Coronary artery (tissue), 2 donors: ENCODE measurements at regions not wholly inside any gene's neighbourhood (a gene's known extent, or its start where the extent isn't known, plus 50 kb on each side); places are given as distances from the start of the nearest gene placed in this dataset.

Experiments
- DNase-seq: peaks from one replicate; pipeline ENCODE4 v3.0.0-alpha.2; 2017; ENCODE audit warnings: low spot score
- H3K27ac ChIP-seq, 2 donors: fragments of 200-600 bp; sonication (generic); one replicate each; pipeline ENCODE4 v1.5.1; 2016 to 2019
- H3K4me3 ChIP-seq: fragments of 200-600 bp; sonication (generic); 2 replicates; pipeline ENCODE4 v1.5.1; 2016; ENCODE audit warnings: mild to moderate bottlenecking, moderate library complexity
- TF ChIP-seq, protein P1 (sequence below): fragments of 200-600 bp; sonication (generic); IDR thresholded peaks from one replicate; pipeline ENCODE4 v1.5.1; 2019; ENCODE audit warnings: antibody characterized with exemption

GRCh38 chr2:17309741-17310339, 208.4 kb downstream of the RAD51AP2 start:
- TF ChIP-seq, protein P1, sequence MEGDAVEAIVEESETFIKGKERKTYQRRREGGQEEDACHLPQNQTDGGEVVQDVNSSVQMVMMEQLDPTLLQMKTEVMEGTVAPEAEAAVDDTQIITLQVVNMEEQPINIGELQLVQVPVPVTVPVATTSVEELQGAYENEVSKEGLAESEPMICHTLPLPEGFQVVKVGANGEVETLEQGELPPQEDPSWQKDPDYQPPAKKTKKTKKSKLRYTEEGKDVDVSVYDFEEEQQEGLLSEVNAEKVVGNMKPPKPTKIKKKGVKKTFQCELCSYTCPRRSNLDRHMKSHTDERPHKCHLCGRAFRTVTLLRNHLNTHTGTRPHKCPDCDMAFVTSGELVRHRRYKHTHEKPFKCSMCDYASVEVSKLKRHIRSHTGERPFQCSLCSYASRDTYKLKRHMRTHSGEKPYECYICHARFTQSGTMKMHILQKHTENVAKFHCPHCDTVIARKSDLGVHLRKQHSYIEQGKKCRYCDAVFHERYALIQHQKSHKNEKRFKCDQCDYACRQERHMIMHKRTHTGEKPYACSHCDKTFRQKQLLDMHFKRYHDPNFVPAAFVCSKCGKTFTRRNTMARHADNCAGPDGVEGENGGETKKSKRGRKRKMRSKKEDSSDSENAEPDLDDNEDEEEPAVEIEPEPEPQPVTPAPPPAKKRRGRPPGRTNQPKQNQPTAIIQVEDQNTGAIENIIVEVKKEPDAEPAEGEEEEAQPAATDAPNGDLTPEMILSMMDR, result no peak
- H3K4me3 ChIP-seq, result no peak overlapping the region
- DNase-seq, result no peak
- H3K27ac ChIP-seq, result no peak overlapping the region

DNA sequence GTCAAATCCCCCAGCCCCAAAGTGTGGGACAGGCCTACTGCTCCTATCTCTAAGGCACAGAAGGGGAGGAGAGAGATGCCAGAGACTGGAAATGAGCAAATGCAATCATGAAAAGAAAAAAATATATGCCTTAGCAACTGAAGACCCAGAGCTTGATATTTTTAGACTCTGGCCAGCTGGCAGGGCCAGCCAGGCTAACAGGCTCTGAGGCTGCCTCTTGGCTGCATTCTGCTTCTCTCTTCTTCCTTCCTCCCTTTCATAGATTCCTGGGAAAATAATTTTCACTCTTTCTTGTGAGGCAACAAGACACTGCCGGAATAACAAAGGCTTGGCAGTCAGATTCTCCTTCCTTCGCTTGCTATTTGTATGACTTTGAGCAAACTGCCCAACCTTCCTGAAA, 209.1 kb downstream of the RAD51AP2 start:
- Histone ChIP-seq H3K27ac (no peak overlapping the region), H3K4me3 (no peak overlapping the region)
- TF ChIP-seq, protein P1, result no peak
- DNase-seq, result no peak

DNA sequence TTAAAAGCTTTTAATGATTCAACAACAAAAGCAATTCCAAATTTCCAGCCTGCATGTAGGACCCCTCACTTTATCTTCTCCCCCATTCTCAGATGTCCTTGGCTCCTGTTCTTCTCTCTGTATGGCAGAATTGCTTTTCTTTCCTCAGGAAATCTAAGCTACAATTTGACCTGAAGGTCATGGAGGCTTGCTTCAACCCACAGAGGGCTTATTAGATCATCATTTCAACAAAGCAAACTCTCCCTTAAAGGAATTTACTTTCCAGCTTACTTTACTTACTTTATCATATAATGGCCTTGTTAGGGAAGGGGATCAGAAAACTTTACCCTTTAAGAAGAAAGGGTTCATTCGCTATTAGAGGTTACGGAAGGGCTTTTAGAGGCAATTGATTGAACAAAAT, 211.5 kb downstream of the RAD51AP2 start:
- Histone ChIP-seq H3K4me3 (no peak overlapping the region), H3K27ac (no peak overlapping the region)
- no peak for DNase-seq
- TF ChIP-seq, protein P1, result no peak

DNA sequence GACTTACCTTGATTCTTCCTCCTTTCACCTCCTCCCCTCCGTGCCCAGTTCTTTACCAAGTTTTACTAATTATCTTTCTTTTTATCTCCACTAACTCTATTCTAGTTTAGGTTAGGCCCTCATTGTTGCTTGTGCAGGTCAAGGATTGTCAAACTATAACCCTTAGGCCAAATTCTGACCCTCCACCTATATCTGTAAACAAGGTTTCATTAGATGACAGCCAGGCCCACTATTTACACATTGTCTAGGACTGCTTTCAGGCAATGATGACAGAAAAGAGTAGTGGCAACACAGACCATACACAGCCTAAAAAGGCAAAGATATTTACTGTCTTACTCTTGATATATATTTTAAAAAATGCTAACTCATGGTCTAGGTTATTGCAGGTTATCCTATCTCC, 212.0 kb downstream of the RAD51AP2 start:
- TF ChIP-seq, protein P1, result no peak
- no peak for DNase-seq
- no peak overlapping the region for H3K4me3 ChIP-seq
- H3K27ac ChIP-seq, result no peak overlapping the region

- DNase-seq, result no peak
- TF ChIP-seq, protein P1, result no peak
- Histone ChIP-seq H3K4me3 (no peak overlapping the region), H3K27ac (no peak overlapping the region)
Measured at GRCh38 chr2:17303521-17303920, 214.7 kb downstream of the RAD51AP2 start.

- Histone ChIP-seq H3K4me3 (no peak overlapping the region), H3K27ac (no peak overlapping the region)
- no peak for DNase-seq
- TF ChIP-seq, protein P1, result no peak
Measured at GRCh38 chr2:17303054-17303453, 215.2 kb downstream of the RAD51AP2 start.

GRCh38 chr2:17302281-17302680, 216.0 kb downstream of the RAD51AP2 start:
- H3K27ac ChIP-seq, result no peak overlapping the region
- TF ChIP-seq, protein P1, result no peak
- no peak for DNase-seq
- H3K4me3 ChIP-seq, result no peak overlapping the region
